M059J (cell line): ENCODE measurements at regions not wholly inside any gene's neighbourhood (a gene's known extent, or its start where the extent isn't known, plus 50 kb on each side); places are given as distances from the start of the nearest gene placed in this dataset.
"Not testable (repeated sequence)": the region's sequence is repeated elsewhere in the genome, so short reads cannot be mapped to it uniquely, and the experiment has no call there.

Source experiments
- DNase-seq: peaks from one replicate; pipeline ENCODE4 v3.0.0-alpha.2; 2012; ENCODE audit warnings: low read depth

DNA sequence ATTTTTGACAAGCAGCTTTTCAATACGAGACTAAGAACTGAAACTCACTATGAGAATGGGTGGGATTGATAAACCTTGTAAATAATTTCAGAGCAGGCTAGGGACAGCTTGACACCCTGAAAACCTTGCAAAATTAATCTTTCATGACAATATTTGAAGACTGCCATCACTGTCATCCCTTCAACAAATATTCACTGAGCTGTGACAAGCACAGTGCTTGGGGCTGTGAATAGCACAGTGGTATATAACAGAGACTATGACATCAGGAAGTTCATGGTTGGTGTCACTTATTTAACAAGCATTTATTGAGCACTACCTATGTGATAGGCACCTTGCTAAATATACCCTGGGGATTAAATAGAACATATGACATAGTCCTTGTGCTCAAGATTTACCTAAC, 741.0 kb upstream of the RIOK2 start:
- no peak for DNase-seq

DNA sequence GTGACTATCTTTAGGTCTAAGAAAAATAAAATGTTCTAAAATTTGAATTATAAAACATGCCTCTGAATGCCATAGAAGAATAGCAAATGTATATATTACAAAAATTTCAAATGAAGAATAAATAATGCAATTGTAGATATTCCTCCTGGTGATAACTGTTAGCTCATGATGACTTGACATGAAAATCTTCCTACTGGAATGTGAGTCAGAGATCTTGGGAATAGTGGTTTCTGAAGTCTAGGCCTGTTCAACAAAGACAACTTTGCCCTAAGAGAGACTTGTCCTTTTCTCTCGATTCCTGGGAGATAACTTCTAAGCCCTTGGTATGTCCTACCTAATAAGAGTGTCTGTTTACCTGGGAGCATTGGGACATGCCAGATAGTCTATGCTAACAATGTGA, 746.3 kb upstream of the RIOK2 start:
- DNase-seq = no peak

DNA sequence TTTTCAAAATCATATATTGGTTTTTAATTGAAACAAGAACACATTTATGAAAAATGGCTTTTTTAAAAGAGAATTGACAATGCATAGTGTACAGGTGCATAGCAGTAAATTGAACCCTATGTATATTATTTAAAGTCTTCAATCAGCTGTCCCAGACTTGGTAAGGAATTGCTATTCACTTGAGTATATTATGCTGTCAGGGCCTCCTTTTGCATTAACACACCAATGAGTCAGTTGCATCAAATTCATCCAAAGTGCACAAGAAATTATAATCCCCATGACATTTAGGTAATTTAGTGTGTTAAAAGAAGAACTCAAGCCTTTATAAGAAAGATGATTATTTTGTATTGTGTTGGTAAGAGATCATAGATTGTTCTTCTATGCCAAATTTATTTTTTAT, 748.8 kb upstream of the RIOK2 start:
- DNase-seq = no peak

DNA sequence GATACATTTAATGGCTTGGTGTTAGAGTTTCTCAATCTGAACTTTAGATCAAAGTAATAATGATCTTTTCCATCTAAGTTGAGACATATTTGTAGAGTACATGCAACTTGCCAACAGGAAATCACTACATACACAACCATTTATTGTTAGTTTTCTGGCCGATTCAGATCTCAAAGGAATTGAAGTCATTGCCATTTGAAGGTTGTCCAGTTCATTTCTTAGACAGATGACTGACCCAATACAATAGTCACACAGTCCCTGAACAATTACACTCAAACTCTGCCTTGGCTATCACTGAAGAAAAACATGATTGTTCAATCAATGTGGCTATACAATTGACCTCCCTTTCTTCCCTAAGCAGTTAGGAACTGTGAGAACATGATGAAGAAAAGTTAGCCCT, 753.2 kb upstream of the RIOK2 start:
- DNase-seq = no peak

DNA sequence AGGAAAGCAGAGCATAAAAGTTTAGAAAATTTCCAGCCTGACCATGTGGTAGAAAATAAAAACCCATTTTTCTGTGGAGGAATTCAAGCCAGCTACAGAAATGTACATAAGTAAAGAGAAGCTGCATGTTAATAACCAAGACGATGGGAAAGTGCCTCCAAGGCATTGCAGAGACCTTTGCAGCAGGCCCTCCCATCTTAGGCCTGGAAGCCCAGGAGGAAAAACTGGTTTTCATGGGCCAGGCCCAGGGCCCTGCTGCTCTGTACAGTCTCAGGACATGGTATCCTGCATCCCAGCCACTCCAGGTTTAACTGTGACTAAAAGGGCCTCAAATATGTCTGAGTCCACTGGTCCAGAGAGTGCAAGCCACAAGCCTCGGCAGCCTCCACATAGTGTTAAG, 754.8 kb upstream of the RIOK2 start:
- DNase-seq = no peak

- DNase-seq = no peak
Measured at GRCh38 chr5:97943036-97943435, 760.0 kb upstream of the RIOK2 start.

DNA sequence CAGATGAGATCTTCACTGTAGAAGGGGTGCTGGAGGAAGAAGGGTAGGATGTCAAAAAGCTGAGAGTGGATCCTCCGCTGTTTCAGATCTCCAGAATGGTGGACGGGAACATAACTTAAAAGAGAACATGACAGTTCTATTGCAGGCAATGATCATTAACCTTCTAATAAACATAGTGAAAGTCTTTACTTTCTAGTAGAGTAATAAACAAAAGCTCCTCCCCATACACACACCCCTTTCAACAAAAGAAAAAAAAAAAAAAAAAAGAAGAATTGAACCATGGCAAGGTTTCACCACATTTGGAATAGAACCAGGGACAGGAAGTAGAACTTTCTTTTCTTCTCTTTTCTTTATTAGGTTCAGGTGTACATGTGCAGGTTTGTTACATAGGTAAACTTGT, 768.1 kb upstream of the RIOK2 start:
- DNase-seq = no peak

DNA sequence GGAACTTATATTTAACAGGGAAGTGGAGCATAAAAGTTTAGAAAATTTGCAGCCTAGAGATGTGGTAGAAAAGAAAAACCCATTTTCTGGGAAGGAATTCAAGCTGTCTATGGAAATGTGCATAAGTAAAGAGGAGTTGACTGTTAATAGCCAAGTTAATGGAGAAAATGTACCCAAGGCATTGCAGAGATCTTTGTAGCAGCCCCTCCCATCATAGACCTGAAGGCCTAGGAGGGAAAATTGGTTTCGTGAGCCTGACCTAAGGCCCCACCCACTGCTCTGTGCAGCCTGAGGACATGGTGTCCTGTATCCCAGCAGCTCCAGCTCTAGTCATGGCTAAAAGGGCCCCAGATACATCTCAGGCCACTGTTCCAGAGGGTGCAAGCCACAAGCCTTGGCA, 772.4 kb upstream of the RIOK2 start:
- no peak for DNase-seq

- no peak for DNase-seq
Measured at GRCh38 chr5:97967292-97967691, 784.2 kb upstream of the RIOK2 start.

GRCh38 chr5:97968346-97968745, 785.3 kb upstream of the RIOK2 start:
- no peak for DNase-seq

- DNase-seq = no peak
Measured at GRCh38 chr5:97979740-97980139, 793.7 kb upstream of the RGMB start.

GRCh38 chr5:97980291-97980690, 793.2 kb upstream of the RGMB start:
- DNase-seq = no peak

GRCh38 chr5:97986069-97986468, 787.4 kb upstream of the RGMB start:
- peak; percentile 82 for DNase-seq

DNA sequence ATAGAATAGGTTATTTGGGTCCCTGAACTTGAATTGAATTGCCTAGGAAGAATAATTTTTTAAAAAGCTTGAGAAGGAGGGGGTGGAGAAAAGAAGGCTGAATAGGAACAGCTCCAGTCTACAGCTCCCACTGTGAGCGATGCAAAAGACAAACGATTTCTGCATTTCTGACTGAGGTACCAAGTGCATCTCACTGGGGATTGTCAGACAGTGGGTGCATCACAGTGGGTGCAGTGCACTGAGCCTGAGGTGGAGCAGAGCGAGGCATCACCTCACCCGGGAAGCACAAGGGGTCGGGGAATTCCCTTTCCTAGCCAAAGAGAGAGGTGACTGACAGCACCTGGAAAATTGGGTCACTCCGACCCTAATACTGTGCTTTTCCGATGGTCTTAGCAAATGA, 782.2 kb upstream of the RGMB start:
- no peak for DNase-seq

- DNase-seq = no peak
Measured at GRCh38 chr5:97998941-97999340, 774.5 kb upstream of the RGMB start.

- DNase-seq = no peak
Measured at GRCh38 chr5:98004463-98004862, 769.0 kb upstream of the RGMB start.

- DNase-seq = peak; percentile 16
Measured at GRCh38 chr5:98016771-98017170, 756.7 kb upstream of the RGMB start.

- DNase-seq = not testable (repeated sequence)
Measured at GRCh38 chr5:98030273-98030672, 743.2 kb upstream of the RGMB start.

DNA sequence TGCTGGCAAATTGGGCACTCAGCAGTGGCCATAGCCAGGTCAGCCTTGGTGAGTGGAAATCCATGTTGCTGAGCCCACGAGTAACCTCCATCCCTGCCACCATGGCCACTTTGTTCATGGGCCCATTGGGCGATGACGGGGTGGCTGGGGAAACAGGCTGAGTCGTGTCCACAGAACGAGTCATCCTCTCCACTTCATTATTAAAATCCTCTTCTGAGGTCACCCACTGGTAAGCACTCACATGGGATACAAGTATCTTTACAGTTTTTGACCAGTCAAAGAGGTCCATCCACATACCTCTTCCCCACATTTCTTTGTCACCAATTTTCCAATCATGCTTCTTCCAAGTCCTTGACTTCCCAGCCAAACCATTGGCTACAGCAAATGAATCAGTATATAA, 742.4 kb upstream of the RGMB start:
- DNase-seq = peak; percentile 28

DNA sequence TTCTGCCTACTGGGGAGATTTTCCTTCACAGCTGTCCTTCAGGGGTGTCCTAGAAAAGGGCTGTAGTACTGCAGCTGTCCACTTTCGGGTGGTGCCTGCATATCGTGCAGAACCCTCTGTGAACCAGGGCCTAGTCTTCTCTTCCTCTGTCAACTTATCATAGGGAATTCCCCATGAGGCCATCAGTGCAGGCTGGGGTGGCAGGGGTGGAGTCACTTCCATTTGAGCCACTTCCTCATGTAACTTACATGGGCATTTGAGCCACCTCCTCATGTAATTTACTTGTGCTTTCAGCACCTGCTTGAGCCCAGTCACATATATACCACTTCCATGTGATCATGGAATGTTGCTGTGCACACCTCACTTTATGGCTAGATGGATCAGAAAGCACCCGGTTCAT, 742.0 kb upstream of the RGMB start:
- no peak for DNase-seq

DNA sequence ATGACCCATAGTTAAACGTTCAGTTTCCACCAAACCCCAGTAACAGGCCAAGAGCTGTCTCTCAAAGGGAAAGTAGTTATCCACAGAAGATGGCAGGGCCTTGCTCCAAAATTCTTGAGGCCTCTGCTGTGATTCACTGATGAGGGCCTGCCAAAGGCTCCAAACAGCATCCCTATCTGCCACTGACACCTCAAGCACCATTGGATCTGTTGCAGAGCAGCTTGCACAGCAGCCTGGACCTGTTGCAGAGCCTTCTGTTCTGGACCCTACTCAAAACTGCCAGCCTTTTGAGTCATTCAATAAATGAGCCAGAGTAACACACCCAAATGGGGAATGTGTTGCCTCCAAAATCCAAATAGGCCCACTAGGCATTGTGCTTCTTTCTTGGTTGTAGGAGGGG, 741.5 kb upstream of the RGMB start:
- DNase-seq = no peak

- no peak for DNase-seq
Measured at GRCh38 chr5:98041661-98042060, 731.8 kb upstream of the RGMB start.

- no peak for DNase-seq
Measured at GRCh38 chr5:98042521-98042920, 730.9 kb upstream of the RGMB start.

DNA sequence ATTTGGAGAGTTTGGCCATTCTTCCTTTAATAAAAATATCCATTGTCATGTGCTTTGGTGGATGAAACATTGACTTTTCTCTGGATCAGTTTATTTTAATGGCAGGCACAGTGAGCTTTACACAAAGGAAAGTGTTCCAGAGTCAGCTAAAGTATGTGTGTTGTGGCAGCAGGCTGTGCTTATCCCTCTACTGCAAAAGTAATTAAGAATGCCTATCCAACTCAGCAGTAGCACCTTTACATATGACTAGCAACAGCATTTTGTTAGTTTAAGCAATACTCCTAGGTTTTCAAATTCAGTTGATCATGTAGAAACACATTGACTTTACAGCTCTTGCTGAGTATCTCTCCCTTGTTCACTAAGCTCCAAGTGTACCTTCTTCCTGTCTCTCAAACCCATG, 730.5 kb upstream of the RGMB start:
- DNase-seq = no peak

GRCh38 chr5:98050583-98050982, 722.9 kb upstream of the RGMB start:
- DNase-seq = peak; percentile 75
